ENCODE measurements at regions not wholly inside any gene's neighbourhood (a gene's known extent, or its start where the extent isn't known, plus 50 kb on each side); places are given as distances from the start of the nearest gene placed in this dataset.

GRCh38 chr13:85262499-85262898, 536.7 kb downstream of the SLITRK6 start:
- TF ChIP-seq CTCF (IDR thresholded peaks at IDR 0.05) (no peak), MAX (CRISPR knock-in tag; IDR thresholded peaks at IDR 0.05) (no peak), AFF4 (CRISPR knock-in tag; IDR thresholded peaks at IDR 0.05; ENCODE audit: borderline replicate concordance) (no peak), FOXJ3 (CRISPR knock-in tag; IDR thresholded peaks at IDR 0.05; ENCODE audit: borderline replicate concordance) (no peak), PRDM15 (CRISPR knock-in tag; IDR thresholded peaks at IDR 0.05) (no peak), GABPB1 (CRISPR knock-in tag; IDR thresholded peaks at IDR 0.05) (no peak), SP1 (CRISPR knock-in tag; conservative IDR thresholded peaks at IDR 0.05) (no peak), ZNF423 (CRISPR knock-in tag; IDR thresholded peaks at IDR 0.05) (no peak), TEAD1 (CRISPR knock-in tag; IDR thresholded peaks at IDR 0.05) (no peak), E2F5 (CRISPR knock-in tag; IDR thresholded peaks at IDR 0.05) (no peak), ZSCAN18 (CRISPR knock-in tag; IDR thresholded peaks at IDR 0.05) (no peak)
